Fibroblast of skin of right quadriceps (primary cell): ENCODE measurements at regions not wholly inside any gene's neighbourhood (a gene's known extent, or its start where the extent isn't known, plus 50 kb on each side); places are given as distances from the start of the nearest gene placed in this dataset.

Source experiments
- DNase-seq: peaks from one replicate; pipeline ENCODE4 v3.0.0-alpha.2; 2013

GRCh38 chr5:12316812-12317211 is 412.6 kb upstream of the CTNND2 start:
- no peak for DNase-seq

GRCh38 chr5:12315461-12315860 is 411.2 kb upstream of the CTNND2 start:
- DNase-seq, result no peak

- DNase-seq, result no peak
Measured at GRCh38 chr5:12313602-12314001, 409.4 kb upstream of the CTNND2 start.

GRCh38 chr5:12312343-12312742 is 408.1 kb upstream of the CTNND2 start:
- no peak for DNase-seq

GRCh38 chr5:12294151-12294550 is 389.9 kb upstream of the CTNND2 start:
- DNase-seq, result no peak

GRCh38 chr5:12292610-12293204 is 388.5 kb upstream of the CTNND2 start:
- DNase-seq, result no peak

GRCh38 chr5:12284604-12285003 is 380.4 kb upstream of the CTNND2 start:
- DNase-seq, result no peak

- DNase-seq, result no peak
Measured at GRCh38 chr5:12277504-12278192, 373.4 kb upstream of the CTNND2 start.

- DNase-seq, result no peak
Measured at GRCh38 chr5:12274236-12274635, 370.0 kb upstream of the CTNND2 start.

GRCh38 chr5:12272389-12272788 is 368.1 kb upstream of the CTNND2 start:
- no peak for DNase-seq

- DNase-seq, result no peak
Measured at GRCh38 chr5:12270914-12271313, 366.7 kb upstream of the CTNND2 start.

GRCh38 chr5:12269164-12269563 is 364.9 kb upstream of the CTNND2 start:
- no peak for DNase-seq

GRCh38 chr5:12258549-12258948 is 354.3 kb upstream of the CTNND2 start:
- no peak for DNase-seq

GRCh38 chr5:12250454-12250853 is 346.2 kb upstream of the CTNND2 start:
- no peak for DNase-seq

- DNase-seq, result no peak
Measured at GRCh38 chr5:12248831-12249230, 344.6 kb upstream of the CTNND2 start.

GRCh38 chr5:12246036-12246435 is 341.8 kb upstream of the CTNND2 start:
- DNase-seq, result no peak

GRCh38 chr5:12245429-12245828 is 341.2 kb upstream of the CTNND2 start:
- no peak for DNase-seq

- DNase-seq, result peak; percentile 10
Measured at GRCh38 chr5:12242950-12243888, 339.0 kb upstream of the CTNND2 start.

GRCh38 chr5:12237837-12238575 is 333.8 kb upstream of the CTNND2 start:
- no peak for DNase-seq

GRCh38 chr5:12230659-12231058 is 326.4 kb upstream of the CTNND2 start:
- no peak for DNase-seq

- no peak for DNase-seq
Measured at GRCh38 chr5:12217039-12217438, 312.8 kb upstream of the CTNND2 start.

- no peak for DNase-seq
Measured at GRCh38 chr5:12214267-12215015, 310.2 kb upstream of the CTNND2 start.
